Dedifferentiated amniotic fluid mesenchymal stem cell (primary cell): ENCODE measurements at regions not wholly inside any gene's neighbourhood (a gene's known extent, or its start where the extent isn't known, plus 50 kb on each side); places are given as distances from the start of the nearest gene placed in this dataset.
"Not testable (repeated sequence)": the region's sequence is repeated elsewhere in the genome, so short reads cannot be mapped to it uniquely, and the experiment has no call there.

Experiments
- DNase-seq: peaks from one replicate; pipeline ENCODE4 v3.0.0-alpha.2; 2016; ENCODE audit errors: extremely low spot score

GRCh38 chr22:10737931-10738330 lies 4790.1 kb upstream of the OR11H1 start:
- not testable (repeated sequence) for DNase-seq

GRCh38 chr22:10741210-10741609 lies 4786.8 kb upstream of the OR11H1 start:
- no peak for DNase-seq

GRCh38 chr22:10741776-10742630 lies 4786.0 kb upstream of the OR11H1 start:
- not testable (repeated sequence) for DNase-seq

GRCh38 chr22:10746382-10746781 lies 4781.6 kb upstream of the OR11H1 start:
- not testable (repeated sequence) for DNase-seq

GRCh38 chr22:10747227-10747626 lies 4780.8 kb upstream of the OR11H1 start:
- DNase-seq: not testable (repeated sequence)

GRCh38 chr22:10748751-10749150 lies 4779.2 kb upstream of the OR11H1 start:
- DNase-seq: not testable (repeated sequence)

- DNase-seq: not testable (repeated sequence)
Observed at GRCh38 chr22:10749423-10749822, 4778.6 kb upstream of the OR11H1 start.

- DNase-seq: not testable (repeated sequence)
Observed at GRCh38 chr22:10753566-10753965, 4774.4 kb upstream of the OR11H1 start.

- not testable (repeated sequence) for DNase-seq
Observed at GRCh38 chr22:10755350-10755749, 4772.6 kb upstream of the OR11H1 start.

- DNase-seq: not testable (repeated sequence)
Observed at GRCh38 chr22:10760418-10760817, 4767.6 kb upstream of the OR11H1 start.

GRCh38 chr22:10766320-10766719 lies 4761.7 kb upstream of the OR11H1 start:
- not testable (repeated sequence) for DNase-seq

GRCh38 chr22:10768875-10769274 lies 4759.1 kb upstream of the OR11H1 start:
- not testable (repeated sequence) for DNase-seq

- DNase-seq: not testable (repeated sequence)
Observed at GRCh38 chr22:10771744-10772143, 4756.2 kb upstream of the OR11H1 start.

- not testable (repeated sequence) for DNase-seq
Observed at GRCh38 chr22:10773341-10773740, 4754.7 kb upstream of the OR11H1 start.

- DNase-seq: not testable (repeated sequence)
Observed at GRCh38 chr22:10775601-10776357, 4752.2 kb upstream of the OR11H1 start.

GRCh38 chr22:10776358-10776729 lies 4751.6 kb upstream of the OR11H1 start:
- DNase-seq: not testable (repeated sequence)

GRCh38 chr22:10777733-10778132 lies 4750.3 kb upstream of the OR11H1 start:
- not testable (repeated sequence) for DNase-seq

GRCh38 chr22:10778296-10778814 lies 4749.6 kb upstream of the OR11H1 start:
- DNase-seq: no peak

- not testable (repeated sequence) for DNase-seq
Observed at GRCh38 chr22:10779200-10779599, 4748.8 kb upstream of the OR11H1 start.

- no peak for DNase-seq
Observed at GRCh38 chr22:10780281-10780680, 4747.7 kb upstream of the OR11H1 start.

GRCh38 chr22:10781571-10782403 lies 4746.2 kb upstream of the OR11H1 start:
- no peak for DNase-seq
